Mucosa of rectum (tissue), 2 donors: ENCODE measurements at regions not wholly inside any gene's neighbourhood (a gene's known extent, or its start where the extent isn't known, plus 50 kb on each side); places are given as distances from the start of the nearest gene placed in this dataset.

Experiments
- H3K27ac ChIP-seq, 2 donors: one replicate each; pipeline ENCODE4 v1.7.0; 2013; ENCODE audit warnings: inconsistent platforms in 2 of 2, low read depth in 2 of 2, low read length in 2 of 2
- H3K27me3 ChIP-seq, 2 donors: one replicate each; pipeline ENCODE4 v1.7.0; 2013; ENCODE audit warnings: low read length in 2 of 2; ENCODE audit not compliant: control insufficient read depth in 2 of 2, insufficient read depth in 2 of 2
- H3K36me3 ChIP-seq, 2 donors: one replicate each; pipeline ENCODE4 v1.7.0; 2013; ENCODE audit warnings: low read length in 2 of 2; ENCODE audit not compliant: control insufficient read depth in 2 of 2, insufficient read depth in 2 of 2
- H3K4me1 ChIP-seq, 2 donors: one replicate each; pipeline ENCODE4 v1.7.0; 2013; ENCODE audit warnings: low read length in 2 of 2, mild to moderate bottlenecking in 1 of 2; ENCODE audit not compliant: control insufficient read depth in 2 of 2, insufficient read depth in 2 of 2
- H3K4me3 ChIP-seq, 2 donors: one replicate each; pipeline ENCODE4 v1.7.0; 2013; ENCODE audit warnings: low read length in 2 of 2
- H3K9ac ChIP-seq, 2 donors: one replicate each; pipeline ENCODE4 v1.7.0; 2013; ENCODE audit warnings: low read length in 2 of 2, low read depth in 1 of 2, mild to moderate bottlenecking in 1 of 2
- H3K9me3 ChIP-seq, 2 donors: one replicate each; pipeline ENCODE4 v1.7.0; 2013; ENCODE audit warnings: low read length in 2 of 2; ENCODE audit not compliant: control insufficient read depth in 2 of 2
- donor health status: healthy.
- donor health status: Normal muscosa, but diverticular disease.

- no peak overlapping the region for H3K27ac ChIP-seq
- H3K9me3 ChIP-seq, result no peaks in the 10 kb centered on the region
- peaks cover 0 to 5% of the 10 kb centered on the region in 2 donors for H3K4me1 ChIP-seq
- no peaks in the 10 kb centered on the region for H3K36me3 ChIP-seq
- no peaks in the 10 kb centered on the region for H3K27me3 ChIP-seq
- no peak overlapping the region for H3K9ac ChIP-seq
- H3K4me3 ChIP-seq, result no peak overlapping the region
Observed at GRCh38 chr11:109970516-109971183, 122.5 kb upstream of the ZC3H12C start.

DNA sequence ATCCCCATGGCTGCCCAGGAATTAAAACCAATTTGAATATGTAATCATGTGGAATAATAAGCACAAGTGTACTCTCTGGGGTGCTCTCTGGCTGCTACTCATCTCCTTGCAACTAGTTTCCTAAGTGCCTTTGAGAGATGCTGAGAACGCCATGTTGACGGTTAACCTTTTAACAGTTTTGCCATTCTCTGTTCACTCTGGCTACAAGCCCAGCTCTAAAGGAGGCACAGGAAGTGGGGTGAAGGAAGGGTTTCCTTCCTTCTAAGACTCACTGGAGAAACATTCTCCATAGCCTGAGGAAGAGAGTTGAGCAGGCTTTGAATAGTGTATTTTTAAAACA is 122.0 kb upstream of the ZC3H12C start:
- no peak overlapping the region for H3K27ac ChIP-seq
- H3K36me3 ChIP-seq, result no peaks in the 10 kb centered on the region
- no peak overlapping the region for H3K9ac ChIP-seq
- peaks cover 0 to 5% of the 10 kb centered on the region in 2 donors for H3K4me1 ChIP-seq
- no peaks in the 10 kb centered on the region for H3K9me3 ChIP-seq
- no peaks in the 10 kb centered on the region for H3K27me3 ChIP-seq
- no peak overlapping the region for H3K4me3 ChIP-seq

GRCh38 chr11:109972181-109972715 is 120.9 kb upstream of the ZC3H12C start:
- Histone ChIP-seq H3K4me3 (no peak overlapping the region), H3K4me1 (peaks cover 0 to 5% of the 10 kb centered on the region in 2 donors), H3K27me3 (no peaks in the 10 kb centered on the region), H3K36me3 (no peaks in the 10 kb centered on the region), H3K9ac (no peak overlapping the region), H3K9me3 (no peaks in the 10 kb centered on the region), H3K27ac (no peak overlapping the region)

- no peaks in the 10 kb centered on the region for H3K36me3 ChIP-seq
- H3K27me3 ChIP-seq, result no peaks in the 10 kb centered on the region
- H3K4me3 ChIP-seq, result no peak overlapping the region
- H3K9me3 ChIP-seq, result no peaks in the 10 kb centered on the region
- no peak overlapping the region for H3K27ac ChIP-seq
- H3K9ac ChIP-seq, result no peak overlapping the region
- peaks cover 0 to 5% of the 10 kb centered on the region in 2 donors for H3K4me1 ChIP-seq
Observed at GRCh38 chr11:109972939-109973338, 120.3 kb upstream of the ZC3H12C start.

DNA sequence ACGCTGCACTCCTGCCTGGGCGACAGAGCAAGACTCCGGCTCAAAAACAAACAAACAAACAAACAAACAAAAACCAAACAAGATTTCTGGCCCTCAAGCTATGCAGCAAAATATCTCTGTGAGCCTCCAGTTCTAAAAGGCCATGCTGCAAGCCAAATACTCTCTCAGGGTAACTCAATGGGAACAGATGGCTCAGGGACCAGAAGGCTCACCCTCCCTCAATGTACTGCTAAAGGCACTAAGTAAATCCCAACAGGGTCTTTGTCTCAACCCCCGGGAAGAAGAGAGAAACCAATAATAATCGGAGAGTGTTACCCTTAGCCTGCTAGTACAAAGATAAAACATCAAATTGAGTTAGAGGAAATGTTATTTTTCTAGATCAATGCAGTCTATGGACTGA is 119.7 kb upstream of the ZC3H12C start:
- H3K27ac ChIP-seq, result no peak overlapping the region
- H3K27me3 ChIP-seq, result no peaks in the 10 kb centered on the region
- H3K9ac ChIP-seq, result no peak overlapping the region
- H3K4me3 ChIP-seq, result no peak overlapping the region
- no peaks in the 10 kb centered on the region for H3K36me3 ChIP-seq
- peaks cover 0 to 5% of the 10 kb centered on the region in 2 donors for H3K4me1 ChIP-seq
- H3K9me3 ChIP-seq, result no peaks in the 10 kb centered on the region

GRCh38 chr11:109974523-109974922 is 118.7 kb upstream of the ZC3H12C start:
- no peaks in the 10 kb centered on the region for H3K27me3 ChIP-seq
- no peak overlapping the region for H3K9ac ChIP-seq
- no peak overlapping the region for H3K27ac ChIP-seq
- peaks cover 0 to 5% of the 10 kb centered on the region in 2 donors for H3K4me1 ChIP-seq
- H3K9me3 ChIP-seq, result no peaks in the 10 kb centered on the region
- no peak overlapping the region for H3K4me3 ChIP-seq
- no peaks in the 10 kb centered on the region for H3K36me3 ChIP-seq

DNA sequence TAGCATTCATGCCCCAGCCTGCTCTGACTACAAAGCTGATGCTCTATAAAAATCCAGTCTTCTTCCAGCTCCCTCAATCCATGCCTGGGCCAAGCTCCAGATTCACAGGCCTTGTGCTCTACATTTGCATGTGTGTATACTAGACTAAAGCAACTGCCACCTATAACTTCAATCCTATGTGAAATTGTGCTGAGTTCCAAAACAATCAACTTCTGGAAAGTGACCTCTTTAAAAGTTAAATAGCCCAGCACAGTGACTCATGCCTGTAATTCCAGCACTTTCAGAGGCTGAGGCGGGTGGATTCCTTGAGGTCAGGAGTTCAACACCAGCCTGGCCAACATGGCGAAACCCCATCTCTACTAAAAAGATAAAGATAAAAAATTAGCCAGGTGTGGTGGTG is 114.3 kb upstream of the ZC3H12C start:
- no peaks in the 10 kb centered on the region for H3K36me3 ChIP-seq
- no peak overlapping the region for H3K27ac ChIP-seq
- H3K4me1 ChIP-seq, result no peaks in the 10 kb centered on the region
- no peaks in the 10 kb centered on the region for H3K27me3 ChIP-seq
- H3K4me3 ChIP-seq, result no peak overlapping the region
- no peak overlapping the region for H3K9ac ChIP-seq
- no peaks in the 10 kb centered on the region for H3K9me3 ChIP-seq

- Histone ChIP-seq H3K27ac (no peak overlapping the region), H3K9ac (no peak overlapping the region), H3K4me3 (no peak overlapping the region), H3K9me3 (no peaks in the 10 kb centered on the region), H3K36me3 (no peaks in the 10 kb centered on the region), H3K27me3 (no peaks in the 10 kb centered on the region), H3K4me1 (no peaks in the 10 kb centered on the region)
Observed at GRCh38 chr11:109981031-109981636, 112.1 kb upstream of the ZC3H12C start.

GRCh38 chr11:109983358-109983757 is 109.8 kb upstream of the ZC3H12C start:
- Histone ChIP-seq H3K27me3 (no peaks in the 10 kb centered on the region), H3K4me1 (no peaks in the 10 kb centered on the region), H3K4me3 (no peak overlapping the region), H3K27ac (no peak overlapping the region), H3K36me3 (no peaks in the 10 kb centered on the region), H3K9me3 (no peaks in the 10 kb centered on the region), H3K9ac (no peak overlapping the region)

DNA sequence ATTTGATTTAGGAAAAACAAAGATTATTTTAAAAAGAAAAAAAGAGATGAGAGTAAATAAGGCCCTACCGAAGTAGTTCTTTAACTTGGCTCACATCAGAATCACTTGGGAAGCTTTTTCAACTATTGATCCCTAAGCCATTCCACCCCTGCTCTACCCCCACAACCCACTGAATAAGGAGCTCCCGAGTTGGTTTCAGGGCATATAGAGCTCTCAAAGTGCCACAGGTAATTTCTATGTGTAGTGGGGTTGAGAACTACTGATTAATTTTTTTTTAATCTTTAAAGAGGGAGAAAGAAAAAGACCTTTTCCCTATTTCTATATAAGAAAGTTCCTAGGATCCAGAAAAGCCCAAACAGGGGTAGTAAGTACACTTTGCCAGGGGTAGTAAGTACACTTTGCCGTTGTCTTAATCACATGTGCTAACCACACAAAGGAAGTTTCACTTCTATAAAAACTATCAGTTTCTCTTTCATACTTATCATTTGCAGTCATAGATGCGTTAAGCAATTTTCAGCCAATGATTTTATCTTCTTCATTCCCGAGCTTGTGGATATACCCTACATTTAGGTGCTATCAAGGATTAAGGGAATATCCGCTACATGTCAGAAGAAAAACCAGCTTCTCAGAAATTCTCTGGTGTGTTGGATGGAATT is 108.4 kb upstream of the ZC3H12C start:
- no peak overlapping the region for H3K4me3 ChIP-seq
- no peak overlapping the region for H3K27ac ChIP-seq
- no peaks in the 10 kb centered on the region for H3K9me3 ChIP-seq
- no peak overlapping the region for H3K9ac ChIP-seq
- H3K27me3 ChIP-seq, result no peaks in the 10 kb centered on the region
- no peaks in the 10 kb centered on the region for H3K4me1 ChIP-seq
- H3K36me3 ChIP-seq, result no peaks in the 10 kb centered on the region
